Prostate gland (tissue), 2 donors: ENCODE measurements at regions not wholly inside any gene's neighbourhood (a gene's known extent, or its start where the extent isn't known, plus 50 kb on each side); places are given as distances from the start of the nearest gene placed in this dataset.

ENCODE experiments used
- POLR2A ChIP-seq: fragments of 450-650 bp; IDR thresholded peaks from one replicate; pipeline ENCODE4 v1.6.1; 2016; ENCODE audit warnings: antibody characterized with exemption, mild to moderate bottlenecking
- POLR2AphosphoS5 ChIP-seq: sonication (generic); formaldehyde crosslinking; IDR thresholded peaks from one replicate; pipeline ENCODE4 v1.6.1; 2017; ENCODE audit warnings: antibody characterized with exemption
- TF ChIP-seq, protein P1 (sequence below), 4 experiments: fragments of 200-600 bp in 2 of 4; fragments of 450-650 bp in 2 of 4; sonication (generic) in 2 of 4; IDR thresholded peaks; 1 replicate in 3 of 4; 2 replicates in 1 of 4; pipeline ENCODE4 v1.5.1; 2016 to 2019; ENCODE audit warnings: antibody characterized with exemption in 4 of 4, mild to moderate bottlenecking in 2 of 4, moderate library complexity in 2 of 4

DNA sequence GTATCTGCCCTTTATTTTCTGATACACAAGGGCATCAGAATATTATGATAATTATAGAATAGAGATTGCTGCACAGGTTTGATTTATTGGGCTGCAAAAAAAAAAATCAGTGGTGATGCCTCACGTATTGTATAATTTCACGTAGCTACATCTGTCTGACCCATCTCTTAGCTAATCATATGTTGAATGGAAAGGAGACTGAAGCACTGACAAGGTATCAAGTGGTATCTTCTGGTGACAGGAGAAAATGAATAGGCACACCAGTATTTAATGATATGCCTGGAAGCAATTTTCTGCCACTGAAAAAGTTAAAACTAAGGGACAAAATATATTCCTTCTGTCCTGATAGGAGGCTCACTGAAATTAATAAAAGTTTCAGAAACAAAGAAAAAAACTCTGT, 837.2 kb upstream of the FBXO33 start:
- TF ChIP-seq, protein P1, sequence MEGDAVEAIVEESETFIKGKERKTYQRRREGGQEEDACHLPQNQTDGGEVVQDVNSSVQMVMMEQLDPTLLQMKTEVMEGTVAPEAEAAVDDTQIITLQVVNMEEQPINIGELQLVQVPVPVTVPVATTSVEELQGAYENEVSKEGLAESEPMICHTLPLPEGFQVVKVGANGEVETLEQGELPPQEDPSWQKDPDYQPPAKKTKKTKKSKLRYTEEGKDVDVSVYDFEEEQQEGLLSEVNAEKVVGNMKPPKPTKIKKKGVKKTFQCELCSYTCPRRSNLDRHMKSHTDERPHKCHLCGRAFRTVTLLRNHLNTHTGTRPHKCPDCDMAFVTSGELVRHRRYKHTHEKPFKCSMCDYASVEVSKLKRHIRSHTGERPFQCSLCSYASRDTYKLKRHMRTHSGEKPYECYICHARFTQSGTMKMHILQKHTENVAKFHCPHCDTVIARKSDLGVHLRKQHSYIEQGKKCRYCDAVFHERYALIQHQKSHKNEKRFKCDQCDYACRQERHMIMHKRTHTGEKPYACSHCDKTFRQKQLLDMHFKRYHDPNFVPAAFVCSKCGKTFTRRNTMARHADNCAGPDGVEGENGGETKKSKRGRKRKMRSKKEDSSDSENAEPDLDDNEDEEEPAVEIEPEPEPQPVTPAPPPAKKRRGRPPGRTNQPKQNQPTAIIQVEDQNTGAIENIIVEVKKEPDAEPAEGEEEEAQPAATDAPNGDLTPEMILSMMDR (IDR thresholded peaks at IDR 0.05), result no peak
- TF ChIP-seq POLR2A (no peak), POLR2AphosphoS5 (no peak)
